Ovary (tissue), 3 donors: ENCODE measurements at regions not wholly inside any gene's neighbourhood (a gene's known extent, or its start where the extent isn't known, plus 50 kb on each side); places are given as distances from the start of the nearest gene placed in this dataset.

Experiments
- EP300 ChIP-seq: sonication (generic); formaldehyde crosslinking; IDR thresholded peaks from one replicate; pipeline ENCODE4 v1.6.1; 2017; ENCODE audit warnings: antibody characterized with exemption
- TF ChIP-seq, protein P1 (sequence below), 3 donors: fragments of 450-650 bp in 2 of 3; fragments of 200-600 bp in 1 of 3; IDR thresholded peaks; one replicate each; pipeline versions ENCODE4 v1.5.1 to v1.8.0; 2016 to 2022; ENCODE audit warnings: antibody characterized with exemption in 3 of 3, mild to moderate bottlenecking in 1 of 3
- donor health status: DM: no; HTN: no; CAD: no.

DNA sequence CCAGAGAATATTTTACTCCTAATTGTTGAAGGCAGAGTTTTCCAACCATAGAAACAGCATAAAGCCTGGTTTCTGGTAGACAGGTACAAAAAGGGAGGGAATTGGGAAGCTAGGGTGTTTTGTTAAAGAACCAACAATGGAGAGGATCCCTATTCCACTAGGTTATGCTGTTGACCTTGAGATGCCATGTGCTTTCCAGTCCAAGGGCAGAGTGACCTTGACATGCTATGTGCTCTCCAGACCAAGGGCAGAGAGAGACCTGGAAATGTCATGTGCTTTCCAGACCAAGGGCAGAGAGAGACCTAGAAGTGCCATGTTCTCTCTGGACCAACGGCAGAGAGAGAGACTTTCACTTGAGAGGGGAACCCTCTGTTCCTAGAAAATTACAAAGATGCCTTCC, 1043.8 kb upstream of the FBXO33 start:
- TF ChIP-seq, protein P1, sequence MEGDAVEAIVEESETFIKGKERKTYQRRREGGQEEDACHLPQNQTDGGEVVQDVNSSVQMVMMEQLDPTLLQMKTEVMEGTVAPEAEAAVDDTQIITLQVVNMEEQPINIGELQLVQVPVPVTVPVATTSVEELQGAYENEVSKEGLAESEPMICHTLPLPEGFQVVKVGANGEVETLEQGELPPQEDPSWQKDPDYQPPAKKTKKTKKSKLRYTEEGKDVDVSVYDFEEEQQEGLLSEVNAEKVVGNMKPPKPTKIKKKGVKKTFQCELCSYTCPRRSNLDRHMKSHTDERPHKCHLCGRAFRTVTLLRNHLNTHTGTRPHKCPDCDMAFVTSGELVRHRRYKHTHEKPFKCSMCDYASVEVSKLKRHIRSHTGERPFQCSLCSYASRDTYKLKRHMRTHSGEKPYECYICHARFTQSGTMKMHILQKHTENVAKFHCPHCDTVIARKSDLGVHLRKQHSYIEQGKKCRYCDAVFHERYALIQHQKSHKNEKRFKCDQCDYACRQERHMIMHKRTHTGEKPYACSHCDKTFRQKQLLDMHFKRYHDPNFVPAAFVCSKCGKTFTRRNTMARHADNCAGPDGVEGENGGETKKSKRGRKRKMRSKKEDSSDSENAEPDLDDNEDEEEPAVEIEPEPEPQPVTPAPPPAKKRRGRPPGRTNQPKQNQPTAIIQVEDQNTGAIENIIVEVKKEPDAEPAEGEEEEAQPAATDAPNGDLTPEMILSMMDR (IDR thresholded peaks at IDR 0.05) = no peak
- no peak for TF ChIP-seq EP300
